Activated CD8-positive, alpha-beta memory T cell treated with anti-CD3 and anti-CD28 coated beads, Interleukin-2, amount 50 U/mL, for 1 hour (primary cell): ENCODE measurements at regions not wholly inside any gene's neighbourhood (a gene's known extent, or its start where the extent isn't known, plus 50 kb on each side); places are given as distances from the start of the nearest gene placed in this dataset.
"Not testable (repeated sequence)": the region's sequence is repeated elsewhere in the genome, so short reads cannot be mapped to it uniquely, and the experiment has no call there.

ENCODE experiments used
- DNase-seq: peaks from one replicate; pipeline ENCODE4 v3.0.0-alpha.2; 2020; ENCODE audit errors: extremely low read depth

DNA sequence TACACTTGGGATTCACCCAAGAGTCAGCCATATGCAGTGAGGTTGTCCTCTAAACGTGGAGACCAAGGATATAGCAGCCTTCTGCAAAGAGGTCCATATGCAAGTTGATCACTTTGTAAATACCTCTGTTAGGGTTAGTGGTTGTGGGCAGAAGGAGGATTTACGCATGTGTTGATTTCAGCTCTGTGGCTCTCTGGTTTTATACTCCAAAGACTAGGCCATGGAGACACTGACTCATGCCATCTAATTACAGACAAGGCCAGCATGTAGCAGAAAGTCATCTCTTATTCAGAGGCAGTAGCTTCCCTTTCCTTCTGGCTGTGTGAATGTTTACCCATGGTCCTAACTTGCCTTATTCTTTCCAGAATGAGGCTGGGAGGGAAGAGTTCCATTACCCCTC lies 140.9 kb upstream of the GOLGA6L4 start:
- not testable (repeated sequence) for DNase-seq

DNA sequence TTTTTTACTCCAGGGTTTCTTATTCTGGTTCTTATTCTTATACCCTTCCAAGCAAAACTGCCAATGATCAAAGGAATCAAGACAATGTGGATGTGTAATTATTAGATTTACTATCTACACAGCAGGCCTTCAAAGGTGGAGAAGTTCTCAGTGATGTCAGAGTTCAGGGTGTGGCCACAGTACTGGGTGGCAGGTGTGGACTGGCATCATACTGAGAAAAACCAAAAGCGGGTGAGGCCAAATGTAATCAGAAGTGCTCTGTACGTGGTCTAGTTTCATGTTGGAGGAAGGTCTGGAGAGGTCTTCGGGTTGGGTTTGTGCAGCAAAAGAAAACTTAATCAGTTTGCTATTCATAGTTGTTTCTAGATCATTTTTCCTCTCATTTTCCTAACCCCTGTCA lies 138.5 kb upstream of the GOLGA6L4 start:
- not testable (repeated sequence) for DNase-seq

DNA sequence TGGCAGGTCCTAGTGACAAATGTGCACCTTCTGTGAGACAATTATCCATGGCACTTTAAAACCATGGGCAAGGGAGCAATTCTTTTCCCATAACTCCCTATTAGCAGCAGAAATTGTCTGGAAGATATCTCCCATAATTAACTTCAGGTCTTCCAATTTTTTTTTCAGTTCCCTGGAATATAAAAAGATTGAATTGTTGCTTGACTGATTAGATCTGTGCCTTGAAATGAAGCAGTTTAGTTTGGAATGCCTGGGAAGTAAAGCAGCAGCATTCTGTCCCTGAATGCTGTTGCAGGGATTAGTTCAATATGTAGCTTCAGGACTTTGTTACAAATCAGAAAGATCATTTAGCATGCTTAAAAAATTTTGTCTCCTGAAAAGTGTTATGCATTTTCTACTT lies 137.0 kb upstream of the GOLGA6L4 start:
- no peak for DNase-seq

DNA sequence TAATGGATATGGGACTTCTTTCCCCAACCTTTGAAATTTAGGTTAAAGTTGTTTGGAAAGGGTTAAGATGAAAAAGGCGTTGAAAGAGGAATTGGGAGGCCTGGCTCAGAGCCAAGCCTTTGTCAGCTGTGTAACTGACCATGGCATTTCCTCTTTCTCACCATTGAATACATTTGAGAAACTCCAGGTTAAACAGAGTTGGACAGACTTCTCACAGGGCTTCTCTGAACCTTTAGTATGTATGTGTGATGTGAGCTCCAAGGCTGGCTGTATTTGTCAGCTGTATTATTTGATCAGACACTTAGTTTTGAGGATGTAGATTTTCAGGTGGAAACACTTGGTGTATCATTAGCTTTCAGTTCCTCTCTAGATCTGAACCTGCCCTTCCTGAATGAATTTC lies 136.4 kb upstream of the GOLGA6L4 start:
- no peak for DNase-seq

DNA sequence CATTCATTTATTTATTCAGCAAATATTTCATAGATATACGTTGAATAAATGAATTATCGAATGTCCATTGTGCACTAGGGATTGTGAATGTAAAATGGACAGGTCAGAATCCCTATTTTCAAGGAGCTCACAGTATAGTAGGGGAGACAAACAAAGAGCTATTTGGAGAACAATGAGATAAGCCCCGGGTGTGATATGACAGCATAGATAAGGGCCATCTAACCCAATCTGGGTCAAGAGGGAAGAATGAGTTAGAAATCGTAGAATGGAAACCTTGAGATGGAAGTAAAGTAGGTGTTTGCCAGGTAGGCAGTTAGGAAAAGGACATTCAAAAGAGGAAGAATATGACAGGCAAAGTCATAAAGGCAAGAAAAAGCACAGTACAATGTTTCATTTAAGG lies 132.2 kb upstream of the GOLGA6L4 start:
- DNase-seq, result no peak

DNA sequence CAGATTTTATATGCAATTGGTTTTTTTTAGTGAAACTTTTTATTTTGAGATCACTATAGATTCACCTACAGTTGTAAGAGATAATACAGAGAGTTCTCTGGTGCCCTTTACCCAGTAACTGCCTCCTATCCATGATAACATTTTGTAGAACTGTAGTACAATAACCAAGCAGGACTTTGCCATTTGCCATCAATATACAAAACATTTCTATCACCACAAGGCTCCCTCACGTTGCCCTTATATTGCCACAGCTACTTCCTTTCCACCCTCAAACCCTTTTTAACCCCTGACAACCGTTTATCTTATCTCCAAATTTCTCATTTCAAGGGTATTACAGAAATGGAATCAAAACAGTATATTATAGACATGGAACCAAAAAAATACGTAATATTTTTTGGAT lies 130.7 kb upstream of the GOLGA6L4 start:
- no peak for DNase-seq

DNA sequence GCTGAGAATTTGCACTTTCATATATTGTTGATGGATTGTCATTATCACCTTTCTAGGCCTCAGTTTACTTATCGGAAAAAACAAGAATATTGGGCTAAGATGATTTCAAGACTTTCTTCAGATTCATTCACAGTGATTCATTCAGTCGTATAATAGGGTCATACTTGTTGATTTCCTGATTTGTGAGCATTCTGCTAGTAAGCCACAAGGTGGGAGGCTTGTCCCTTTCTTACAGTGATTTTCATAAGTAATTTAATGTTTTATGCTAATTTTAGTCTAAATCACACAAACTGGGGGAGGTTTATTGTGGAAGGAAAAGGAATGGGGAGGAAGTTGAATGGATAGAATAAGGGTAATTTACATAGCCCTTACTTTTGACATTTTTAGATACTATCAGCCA lies 126.8 kb upstream of the GOLGA6L4 start:
- DNase-seq, result no peak

DNA sequence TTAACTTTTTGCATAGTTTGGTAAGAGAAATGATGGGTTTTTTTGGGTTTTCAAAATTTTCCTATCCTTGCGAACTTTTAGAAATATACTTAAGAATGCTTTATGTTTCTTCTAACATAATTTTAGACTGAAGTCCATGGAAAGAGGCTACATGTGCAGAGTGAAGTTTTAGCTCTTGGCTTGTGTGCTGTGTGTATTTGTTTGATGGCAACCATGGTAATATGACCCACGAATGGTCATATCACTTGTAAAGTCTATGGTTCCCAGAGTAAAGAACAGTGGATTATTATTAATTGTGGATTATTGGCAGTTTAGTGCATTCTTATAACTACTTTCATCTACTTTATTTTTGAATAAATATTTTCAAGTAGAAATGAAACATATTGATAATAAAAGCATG lies 124.0 kb upstream of the GOLGA6L4 start:
- DNase-seq, result no peak

DNA sequence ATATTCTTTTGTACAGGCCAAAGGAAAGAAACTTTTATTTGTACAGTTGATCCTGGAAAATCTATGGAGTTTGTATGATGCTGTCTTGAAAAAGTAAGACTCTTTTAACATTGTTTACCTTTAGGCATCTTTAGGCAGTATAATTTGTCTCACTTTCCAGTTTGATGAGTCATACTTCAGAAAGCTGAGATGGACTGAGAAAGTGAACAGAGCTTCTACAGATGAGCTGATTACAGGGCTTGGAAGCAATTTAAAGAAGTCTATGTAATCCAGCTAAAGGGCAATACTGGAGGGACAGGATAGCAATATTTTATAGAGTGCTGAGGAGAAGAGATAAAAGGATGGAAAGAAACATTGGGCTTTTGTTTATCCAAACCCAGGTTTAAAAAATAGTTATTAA lies 123.5 kb upstream of the GOLGA6L4 start:
- no peak for DNase-seq

DNA sequence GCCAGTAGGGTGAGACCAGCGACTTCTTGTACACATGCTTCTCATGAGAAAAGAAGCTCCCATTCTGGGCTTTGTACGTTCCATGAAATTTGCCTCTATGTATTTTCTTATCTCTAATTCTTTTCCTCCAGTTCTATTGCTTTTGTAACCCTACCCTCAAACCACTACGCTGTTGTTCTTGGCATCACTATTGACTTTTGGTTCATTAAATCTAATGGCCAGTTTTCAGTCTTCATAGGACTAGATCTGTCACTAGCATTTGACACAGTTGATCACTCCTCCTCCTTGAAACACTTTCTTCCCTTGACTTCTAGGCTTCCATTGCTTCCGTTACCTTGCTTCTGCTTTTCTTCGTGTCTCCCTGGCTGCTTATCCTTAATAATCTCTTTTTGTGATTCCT lies 121.7 kb upstream of the GOLGA6L4 start:
- DNase-seq, result no peak

DNA sequence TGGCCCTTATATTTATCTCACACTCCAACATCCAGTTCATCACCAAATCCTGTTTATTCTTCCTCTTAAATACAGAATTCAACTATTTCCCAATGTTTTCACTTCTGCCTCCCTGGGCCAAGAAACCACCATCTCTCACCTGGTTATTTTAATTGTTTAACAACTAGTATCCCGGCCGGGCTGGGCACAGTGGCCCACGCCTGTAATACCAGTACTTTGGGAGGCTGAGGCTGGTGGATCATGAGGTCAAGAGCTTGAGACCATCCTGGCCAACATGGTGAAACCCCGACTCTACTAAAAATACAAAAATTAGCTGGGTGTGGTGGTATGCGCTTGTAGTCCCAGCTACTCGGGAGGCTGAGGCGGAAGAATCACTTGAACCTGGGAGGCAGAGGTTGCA lies 120.9 kb upstream of the GOLGA6L4 start:
- not testable (repeated sequence) for DNase-seq

DNA sequence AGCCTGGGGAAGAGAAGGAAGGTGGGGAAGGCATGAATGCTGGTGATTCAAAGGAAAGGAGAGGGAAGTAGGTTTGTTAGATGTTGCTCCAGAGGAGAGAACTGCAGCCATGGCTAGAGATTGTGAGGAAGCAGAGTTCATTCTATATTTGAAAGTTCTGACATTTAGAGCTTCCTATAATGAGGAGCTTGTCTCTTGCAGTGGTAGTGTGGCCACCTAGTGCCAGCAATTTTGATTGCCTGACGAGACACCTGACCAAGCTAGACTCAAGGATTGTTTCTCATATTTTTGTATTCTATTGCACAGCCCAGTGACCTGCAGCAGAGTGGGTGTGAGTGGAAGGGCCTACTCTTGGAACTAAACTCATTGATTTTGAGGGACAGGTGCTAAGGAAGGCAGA lies 116.2 kb upstream of the GOLGA6L4 start:
- DNase-seq, result not testable (repeated sequence)

DNA sequence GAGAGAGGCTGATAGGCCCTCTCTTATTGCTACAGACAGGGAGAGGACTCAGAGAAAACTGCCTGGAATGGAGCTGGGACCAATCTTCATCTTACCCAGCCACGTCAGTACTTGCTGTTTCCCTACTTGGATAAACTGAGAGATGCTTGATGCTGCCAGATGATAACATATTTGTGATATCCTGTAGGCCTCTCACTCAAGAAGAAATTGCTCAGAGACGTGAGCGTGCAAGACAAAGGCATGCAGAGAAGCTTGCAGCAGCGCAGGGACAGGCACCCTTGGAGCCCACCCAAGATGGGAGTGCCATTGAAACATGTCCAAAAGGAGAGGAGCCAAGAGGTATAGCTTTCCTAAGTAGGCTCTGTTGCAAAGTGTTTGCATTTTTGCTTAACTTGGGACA lies 114.7 kb upstream of the GOLGA6L4 start:
- DNase-seq, result not testable (repeated sequence)

DNA sequence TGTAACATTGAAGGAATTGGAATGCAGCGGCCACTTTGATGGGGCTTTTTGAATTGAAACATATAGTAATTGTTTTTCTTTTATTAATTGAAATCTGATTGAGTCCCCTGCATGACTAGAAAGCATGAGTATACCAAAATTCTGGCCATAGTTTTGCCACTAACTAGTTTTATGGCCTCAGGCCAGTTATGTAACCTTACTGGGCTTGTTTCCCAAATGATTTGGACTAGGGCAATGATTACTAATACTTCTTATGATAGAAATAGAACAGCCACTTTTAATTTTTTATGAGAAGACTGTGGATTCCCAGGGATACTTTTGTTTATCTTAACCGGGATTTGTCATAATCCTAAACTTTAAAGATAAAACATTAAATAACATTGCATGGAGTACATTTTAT lies 106.9 kb upstream of the GOLGA6L4 start:
- not testable (repeated sequence) for DNase-seq

DNA sequence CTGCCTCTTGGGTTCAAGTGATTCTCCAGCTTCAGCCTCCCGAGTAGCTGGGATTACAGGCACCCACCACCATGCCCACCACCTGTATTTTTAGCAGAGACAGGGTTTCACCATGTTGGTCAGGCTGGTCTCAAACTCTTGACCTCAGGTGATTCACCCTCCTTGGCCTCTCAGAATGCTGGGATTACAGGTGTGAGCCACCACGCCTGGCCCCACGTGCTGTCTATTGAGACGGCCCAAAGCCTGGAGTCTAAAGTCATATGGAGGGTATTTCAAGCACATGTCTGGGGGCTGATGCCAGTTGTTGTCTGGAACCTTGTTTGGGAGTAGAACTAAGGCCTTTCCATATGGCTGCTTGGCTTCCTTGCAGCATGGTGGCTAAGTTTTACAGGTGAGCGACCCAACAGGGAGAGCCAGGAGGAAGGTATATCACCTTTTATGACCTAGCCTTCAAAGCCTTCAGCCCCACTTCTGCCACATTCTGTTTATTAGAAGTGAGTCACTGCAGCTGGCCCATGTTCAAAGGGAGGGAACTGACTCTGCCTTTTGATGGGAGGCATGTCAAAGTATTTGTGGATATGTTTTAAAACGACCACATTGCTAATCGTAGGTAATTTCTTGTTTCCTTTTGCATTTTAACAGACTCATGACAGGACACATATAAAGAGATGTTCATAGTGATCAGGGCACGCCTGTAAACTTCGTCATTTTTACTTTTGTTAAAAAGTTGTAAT lies 105.3 kb upstream of the GOLGA6L4 start:
- not testable (repeated sequence) for DNase-seq

DNA sequence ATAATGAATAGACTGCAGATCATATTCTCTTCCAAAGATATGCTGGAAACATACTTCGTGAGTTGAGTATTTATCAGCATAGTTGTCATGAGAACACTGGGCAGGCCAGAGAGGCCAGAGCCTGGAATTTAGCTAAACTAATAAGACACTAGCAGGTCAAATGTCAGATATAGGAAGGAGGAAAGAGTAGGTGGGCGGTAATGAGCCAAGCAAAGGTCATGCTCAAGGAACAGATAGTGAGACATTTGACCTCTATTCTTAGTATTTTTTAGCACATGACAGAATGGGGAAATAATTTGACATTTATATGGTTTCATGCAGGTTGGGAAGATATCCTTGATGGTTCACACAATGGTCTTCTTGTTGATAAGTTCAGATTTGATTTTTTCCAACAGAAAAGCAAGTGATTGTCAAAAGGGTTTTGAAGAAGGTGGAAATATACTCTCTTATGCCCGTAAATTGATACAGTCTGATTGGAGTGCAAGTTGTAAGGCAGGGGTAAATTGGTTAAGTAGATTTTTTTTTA lies 99.6 kb upstream of the GOLGA6L4 start:
- not testable (repeated sequence) for DNase-seq

DNA sequence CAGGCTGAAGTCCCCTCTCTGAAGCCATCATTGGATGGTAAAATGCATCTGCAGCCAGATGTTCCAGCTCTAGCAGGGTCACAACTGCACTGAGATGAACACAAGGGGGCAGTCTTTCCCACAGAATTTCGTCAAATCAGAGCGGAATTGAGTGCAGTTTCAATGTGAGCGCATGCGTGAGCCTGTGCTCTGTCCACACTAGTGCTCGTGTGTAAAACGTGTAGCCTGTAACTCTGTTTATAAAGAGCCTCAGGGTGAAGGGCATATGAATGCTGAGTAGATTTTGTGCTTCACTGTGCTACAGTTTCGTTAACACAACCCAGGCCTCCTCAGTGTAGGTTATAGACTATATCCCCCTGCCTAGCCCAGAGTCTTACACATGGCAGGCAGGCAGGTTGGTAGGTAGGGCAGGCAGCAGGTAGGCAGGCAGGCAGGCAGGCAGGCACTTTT lies 92.7 kb upstream of the GOLGA6L4 start:
- peak; percentile 36 for DNase-seq

DNA sequence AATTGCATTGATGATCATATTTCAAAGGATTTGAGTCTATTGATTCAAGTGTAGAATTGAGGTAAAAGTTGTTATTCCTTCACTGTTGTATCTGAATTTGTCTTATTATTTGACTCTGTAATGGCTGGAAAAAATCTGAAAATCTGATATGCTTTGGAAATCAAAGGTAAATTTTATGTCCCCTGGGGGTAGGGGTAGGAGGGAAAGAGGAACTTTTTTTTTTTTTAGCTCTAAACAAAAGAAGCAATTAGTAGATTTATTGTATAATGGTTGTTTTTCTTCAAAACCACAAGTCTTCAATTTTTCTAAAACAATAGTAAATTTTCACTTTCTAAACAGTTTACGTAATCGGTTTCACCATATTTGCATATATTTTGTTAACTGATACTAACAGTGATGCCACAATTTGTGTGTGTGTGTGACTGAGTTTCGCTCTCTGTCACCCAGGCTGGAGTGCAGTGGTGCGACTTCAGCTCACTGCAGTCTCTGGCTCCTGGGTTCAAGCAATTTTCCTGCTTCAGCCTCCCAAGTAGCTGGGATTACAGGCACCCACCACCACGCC lies 91.7 kb upstream of the GOLGA6L4 start:
- DNase-seq, result no peak

DNA sequence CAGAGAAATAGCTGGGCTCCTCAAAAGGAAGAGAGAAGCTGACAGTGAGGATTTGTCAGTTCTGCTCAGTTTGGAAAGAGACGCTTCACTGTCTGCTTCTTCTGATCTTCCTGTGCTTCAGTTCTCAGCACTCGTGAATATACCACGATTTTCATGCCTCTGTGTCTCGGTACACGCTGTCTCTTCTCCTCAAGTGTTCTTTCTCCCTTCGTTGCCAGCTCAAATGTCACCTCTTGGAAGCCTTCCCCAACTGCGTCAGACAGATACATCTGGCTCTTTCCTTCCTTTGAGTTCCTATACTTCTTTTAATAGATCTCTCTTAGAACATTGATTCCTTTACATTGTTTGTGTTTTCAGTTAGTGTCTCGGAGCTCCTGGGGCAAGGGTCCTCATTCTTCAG lies 90.6 kb upstream of the GOLGA6L4 start:
- DNase-seq, result not testable (repeated sequence)

DNA sequence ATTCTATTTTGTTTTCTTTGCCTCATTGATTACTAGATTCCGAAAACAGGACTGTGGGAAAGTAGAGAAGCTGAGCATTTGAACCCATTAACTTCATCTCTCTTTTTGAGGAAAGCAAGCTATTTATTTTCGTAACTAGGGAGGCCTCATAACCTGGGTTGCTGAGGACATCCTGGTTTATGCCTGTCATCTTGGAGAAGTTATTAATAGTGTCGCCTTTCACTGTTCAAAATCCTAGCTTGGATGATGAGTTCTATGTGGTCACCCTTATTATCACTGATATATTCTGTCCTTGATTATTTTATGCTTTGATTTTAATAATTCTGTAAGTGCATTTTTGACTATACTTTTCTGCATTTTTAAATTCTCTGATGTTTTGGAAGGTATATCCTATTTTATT lies 89.3 kb upstream of the GOLGA6L4 start:
- not testable (repeated sequence) for DNase-seq

DNA sequence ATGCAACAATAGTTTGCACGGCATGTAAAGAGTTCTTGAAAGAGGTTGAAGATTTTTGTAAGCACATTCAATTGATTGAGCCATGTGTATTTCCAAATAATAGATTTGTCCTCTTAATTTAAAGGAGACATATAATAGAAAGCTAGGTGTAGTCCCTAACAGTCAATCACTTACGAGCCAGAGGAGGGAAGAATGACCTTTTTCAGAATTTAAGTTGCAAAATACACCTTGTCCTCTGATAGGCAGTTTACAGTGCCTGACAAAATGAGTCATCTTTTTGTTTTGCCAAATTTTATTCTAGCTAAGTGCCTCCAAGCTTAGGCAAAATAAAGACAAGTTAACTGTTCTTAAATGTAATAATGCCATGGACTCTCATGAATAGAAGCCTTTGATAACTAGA lies 88.3 kb upstream of the GOLGA6L4 start:
- not testable (repeated sequence) for DNase-seq

DNA sequence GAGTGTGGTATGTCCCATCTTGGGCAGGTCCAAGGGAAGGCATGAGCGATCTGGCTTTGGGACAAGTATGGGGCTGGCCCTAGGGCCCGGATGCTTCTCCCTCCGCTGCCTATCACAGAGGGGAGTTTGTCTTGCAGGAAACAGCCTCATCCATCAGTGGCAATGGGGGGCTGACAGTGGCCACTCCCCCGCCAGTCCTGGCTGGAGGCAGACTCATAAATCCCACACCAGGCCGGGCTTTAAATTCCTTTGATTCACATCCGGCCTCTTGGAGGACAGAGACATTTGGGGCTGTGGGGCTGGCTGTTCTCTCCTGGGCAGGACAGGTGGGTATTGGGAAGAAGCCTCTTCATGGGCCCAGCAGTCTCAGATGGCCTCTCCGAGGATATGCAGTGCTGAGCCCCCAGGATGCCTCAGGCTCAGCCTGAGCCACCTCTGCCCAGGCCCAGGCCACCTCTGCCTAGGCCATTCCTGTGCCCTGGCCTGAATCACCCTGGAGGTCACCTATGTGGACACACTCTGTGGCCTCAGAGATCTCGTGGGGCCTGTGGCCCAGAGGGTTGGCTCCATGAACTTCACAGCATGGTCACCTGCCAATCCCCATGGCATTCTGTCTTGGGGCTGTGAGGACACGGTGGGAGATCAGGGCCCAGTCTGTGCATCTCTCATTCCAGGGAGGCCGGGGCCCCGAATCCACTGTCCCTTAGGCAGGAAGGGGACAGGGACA lies 84.2 kb upstream of the GOLGA6L4 start:
- DNase-seq, result no peak
